ENCODE measurements at regions not wholly inside any gene's neighbourhood (a gene's known extent, or its start where the extent isn't known, plus 50 kb on each side); places are given as distances from the start of the nearest gene placed in this dataset.
"Not testable (repeated sequence)": the region's sequence is repeated elsewhere in the genome, so short reads cannot be mapped to it uniquely, and the experiment has no call there.

GRCh38 chr3:94494992-94495391 lies 432.1 kb downstream of the NSUN3 start:
- H3K4me3 ChIP-seq (ENCODE audit: insufficient read depth, low read depth, low read length) = no peak overlapping the region
- H2AFZ ChIP-seq (ENCODE audit: low read depth, low read length) = no peak overlapping the region
- TF ChIP-seq EZH2 (IDR thresholded peaks at IDR 0.05; ENCODE audit: insufficient read depth, low read length) (no peak), CTCF (IDR thresholded peaks at IDR 0.05; ENCODE audit: insufficient read depth, low read depth, low read length) (no peak)
- no peak overlapping the region for H3K27ac Mint-ChIP-seq (ENCODE audit: unreplicated experiment)
- H3K27ac ChIP-seq (ENCODE audit: low read depth, low read length) = no peak overlapping the region
- H3K9me3 Mint-ChIP-seq (ENCODE audit: unreplicated experiment) = peaks cover 3% of the 10 kb centered on the region
- no peaks in the 10 kb centered on the region for H4K20me1 ChIP-seq (ENCODE audit: insufficient read depth, low read length)
- no peak overlapping the region for H3K4me2 ChIP-seq (ENCODE audit: low read length)
- no peaks in the 10 kb centered on the region for H3K4me1 Mint-ChIP-seq (ENCODE audit: low read depth, unreplicated experiment)
- H3K4me1 ChIP-seq (ENCODE audit: insufficient read depth, low read length) = no peaks in the 10 kb centered on the region
- no peaks in the 10 kb centered on the region for H3K36me3 ChIP-seq (ENCODE audit: insufficient read depth, low read length)
- H3K9me3 ChIP-seq (ENCODE audit: insufficient read depth, low read depth, low read length) = no peaks in the 10 kb centered on the region
- no peaks in the 10 kb centered on the region for H3K27me3 Mint-ChIP-seq (ENCODE audit: low read depth, unreplicated experiment)
- H3K4me3 Mint-ChIP-seq (ENCODE audit: unreplicated experiment) = no peak overlapping the region
- no peak for FAIRE-seq
- H3K79me2 ChIP-seq (ENCODE audit: insufficient read depth, low read length) = no peaks in the 10 kb centered on the region
- no peak for DNase-seq (ENCODE audit: low read depth)
- no peak overlapping the region for H3K9ac ChIP-seq (ENCODE audit: low read length)
- no peaks in the 10 kb centered on the region for H3K36me3 Mint-ChIP-seq (ENCODE audit: low read depth, unreplicated experiment)
- H3K27me3 ChIP-seq (ENCODE audit: insufficient read depth, low read length) = no peaks in the 10 kb centered on the region

DNA sequence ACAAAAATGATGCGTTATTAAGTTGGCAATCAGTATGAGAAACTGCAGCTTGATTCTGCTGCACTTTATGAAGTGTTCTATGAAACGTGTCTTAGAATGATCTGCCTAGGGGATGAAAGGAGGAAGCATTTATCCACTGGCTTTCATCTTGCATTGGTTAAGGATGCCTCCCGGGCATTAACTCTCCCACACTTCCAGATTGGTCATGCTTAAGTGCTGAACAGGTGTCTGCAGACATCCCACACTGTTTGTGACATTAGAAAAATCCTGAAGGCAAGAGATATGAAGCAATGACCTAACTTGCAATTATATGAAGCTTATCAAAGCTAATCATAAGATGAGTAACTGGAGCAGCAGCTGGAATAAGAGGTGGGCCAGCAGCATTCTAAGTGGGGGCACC lies 437.3 kb downstream of the NSUN3 start:
- no peak overlapping the region for H3K4me3 Mint-ChIP-seq (ENCODE audit: unreplicated experiment)
- DNase-seq (ENCODE audit: low read depth) (no peak), FAIRE-seq (no peak)
- H3K27me3 Mint-ChIP-seq (ENCODE audit: low read depth, unreplicated experiment) = no peaks in the 10 kb centered on the region
- no peaks in the 10 kb centered on the region for H3K4me1 Mint-ChIP-seq (ENCODE audit: low read depth, unreplicated experiment)
- H3K27ac Mint-ChIP-seq (ENCODE audit: unreplicated experiment) = no peak overlapping the region
- Histone ChIP-seq H3K4me2 (ENCODE audit: low read length) (no peak overlapping the region), H3K27me3 (ENCODE audit: insufficient read depth, low read length) (no peaks in the 10 kb centered on the region), H3K79me2 (ENCODE audit: insufficient read depth, low read length) (no peaks in the 10 kb centered on the region), H3K27ac (ENCODE audit: low read depth, low read length) (no peak overlapping the region), H4K20me1 (ENCODE audit: insufficient read depth, low read length) (no peaks in the 10 kb centered on the region), H3K4me3 (ENCODE audit: insufficient read depth, low read depth, low read length) (no peak overlapping the region), H3K9me3 (ENCODE audit: insufficient read depth, low read depth, low read length) (peaks cover 2% of the 10 kb centered on the region), H2AFZ (ENCODE audit: low read depth, low read length) (no peak overlapping the region), H3K36me3 (ENCODE audit: insufficient read depth, low read length) (no peaks in the 10 kb centered on the region), H3K9ac (ENCODE audit: low read length) (no peak overlapping the region), H3K4me1 (ENCODE audit: insufficient read depth, low read length) (no peaks in the 10 kb centered on the region)
- peaks cover 5% of the 10 kb centered on the region for H3K9me3 Mint-ChIP-seq (ENCODE audit: unreplicated experiment)
- H3K36me3 Mint-ChIP-seq (ENCODE audit: low read depth, unreplicated experiment) = no peaks in the 10 kb centered on the region
- TF ChIP-seq EZH2 (IDR thresholded peaks at IDR 0.05; ENCODE audit: insufficient read depth, low read length) (no peak), CTCF (IDR thresholded peaks at IDR 0.05; ENCODE audit: insufficient read depth, low read depth, low read length) (no peak)

- FAIRE-seq; H3K4me1 ChIP-seq (ENCODE audit: insufficient read depth, low read length); H3K27ac Mint-ChIP-seq (ENCODE audit: unreplicated experiment): not testable (repeated sequence)
These were observed 444.5 kb downstream of the NSUN3 start for GRCh38 chr3:94507354-94507753.

More at GRCh38 chr3:94507354-94507753, 444.5 kb downstream of the NSUN3 start:
- not testable (repeated sequence) for H3K27me3 ChIP-seq (ENCODE audit: insufficient read depth, low read length); H3K4me3 ChIP-seq (ENCODE audit: insufficient read depth, low read depth, low read length); H3K9me3 ChIP-seq (ENCODE audit: insufficient read depth, low read depth, low read length); H3K27me3 Mint-ChIP-seq (ENCODE audit: low read depth, unreplicated experiment); H3K9me3 Mint-ChIP-seq (ENCODE audit: unreplicated experiment); H3K4me3 Mint-ChIP-seq (ENCODE audit: unreplicated experiment); H3K4me2 ChIP-seq (ENCODE audit: low read length); H4K20me1 ChIP-seq (ENCODE audit: insufficient read depth, low read length); H3K27ac ChIP-seq (ENCODE audit: low read depth, low read length); H3K36me3 ChIP-seq (ENCODE audit: insufficient read depth, low read length); H3K36me3 Mint-ChIP-seq (ENCODE audit: low read depth, unreplicated experiment); DNase-seq (ENCODE audit: low read depth); H3K4me1 Mint-ChIP-seq (ENCODE audit: low read depth, unreplicated experiment); H3K9ac ChIP-seq (ENCODE audit: low read length); H3K79me2 ChIP-seq (ENCODE audit: insufficient read depth, low read length); H2AFZ ChIP-seq (ENCODE audit: low read depth, low read length)

Data from astrocyte (in vitro differentiated cells and primary cell).